ENCODE measurements at regions not wholly inside any gene's neighbourhood (a gene's known extent, or its start where the extent isn't known, plus 50 kb on each side); places are given as distances from the start of the nearest gene placed in this dataset.

DNA sequence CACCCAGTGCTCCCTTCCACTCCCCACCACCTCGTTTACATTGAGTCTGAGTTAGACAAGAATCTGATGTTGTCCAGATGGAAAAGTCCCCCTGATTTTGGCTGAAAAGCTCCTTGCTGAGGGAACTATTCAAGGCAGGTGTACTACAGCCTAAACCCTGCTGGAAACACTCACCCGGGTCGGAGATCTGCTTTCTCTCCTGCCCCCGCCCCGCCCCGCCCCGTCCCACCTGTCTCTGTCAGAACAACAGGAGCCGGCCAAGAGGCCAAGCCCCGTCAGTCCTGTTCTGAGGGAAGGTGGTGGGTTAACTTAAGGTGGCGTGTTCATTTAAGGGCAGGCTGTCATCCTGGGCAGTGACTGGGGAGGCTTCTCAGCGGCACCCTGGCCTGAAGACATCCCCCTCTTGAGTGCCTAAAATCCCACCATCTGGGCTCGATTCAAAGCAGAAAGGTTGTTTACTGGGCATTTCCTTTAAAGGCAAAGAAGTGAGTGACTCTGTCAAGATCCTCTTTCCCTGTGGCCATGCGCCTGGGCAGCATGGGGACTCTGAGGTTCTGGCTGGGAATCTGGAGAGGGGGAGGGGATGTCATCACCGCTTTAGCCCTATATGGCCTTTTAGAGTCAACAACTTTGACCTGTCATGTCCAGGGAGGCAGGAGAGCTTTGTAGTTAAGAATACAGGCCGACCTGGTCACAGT, 71.1 kb upstream of the NEURL1B start:
- DNase-seq (ENCODE audit: low spot score): no peak

DNA sequence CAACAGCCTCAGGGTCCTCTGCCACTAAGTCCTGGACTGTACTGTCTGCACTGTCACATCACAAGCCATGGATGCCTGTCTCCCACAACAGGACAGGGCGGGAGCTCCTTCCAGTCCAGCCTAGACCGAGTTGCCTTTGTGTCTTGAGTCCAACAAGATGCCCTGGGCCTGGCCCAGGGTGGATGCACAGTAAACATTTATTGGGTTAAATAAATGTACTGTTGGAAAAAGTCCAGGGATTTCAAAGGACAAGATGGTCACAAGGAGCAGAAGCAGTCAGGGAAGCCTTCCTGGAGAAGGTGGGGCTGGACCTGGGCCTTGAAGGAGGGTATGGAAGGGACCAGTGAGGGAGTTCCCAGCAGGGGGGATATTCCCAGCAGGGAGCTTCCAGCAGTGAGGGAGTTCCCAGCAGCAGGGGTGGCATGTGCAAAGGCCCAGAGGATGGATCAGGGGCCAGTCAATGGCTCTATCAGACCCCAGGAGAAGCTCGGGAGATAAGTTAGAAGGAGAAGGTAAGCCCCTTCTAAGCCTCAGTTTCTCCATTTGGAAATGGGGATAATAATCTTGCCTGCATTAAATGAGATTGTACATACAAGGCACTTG, 72.7 kb upstream of the NEURL1B start:
- DNase-seq (ENCODE audit: low spot score): no peak

DNA sequence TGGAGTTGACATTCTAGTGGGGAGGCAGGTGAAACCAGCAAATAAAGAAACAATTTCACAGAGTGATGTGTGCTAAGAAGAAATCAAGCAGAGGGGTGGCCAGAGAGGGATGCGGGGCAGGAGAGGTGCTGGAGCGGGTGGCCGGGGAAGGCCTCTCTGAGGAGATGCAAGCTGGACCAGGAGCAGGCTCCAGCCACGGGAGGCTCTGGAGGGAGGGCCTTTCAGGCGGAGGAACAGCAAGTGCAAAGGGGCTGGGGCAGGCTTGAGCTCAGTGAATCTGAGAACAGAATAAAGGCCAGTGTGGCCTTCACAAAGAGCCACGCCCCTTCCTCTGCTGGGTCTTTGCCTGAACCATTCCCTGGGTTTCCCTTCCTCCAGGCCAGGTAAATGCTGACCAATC, 73.2 kb upstream of the NEURL1B start:
- DNase-seq (ENCODE audit: low spot score): no peak

DNA sequence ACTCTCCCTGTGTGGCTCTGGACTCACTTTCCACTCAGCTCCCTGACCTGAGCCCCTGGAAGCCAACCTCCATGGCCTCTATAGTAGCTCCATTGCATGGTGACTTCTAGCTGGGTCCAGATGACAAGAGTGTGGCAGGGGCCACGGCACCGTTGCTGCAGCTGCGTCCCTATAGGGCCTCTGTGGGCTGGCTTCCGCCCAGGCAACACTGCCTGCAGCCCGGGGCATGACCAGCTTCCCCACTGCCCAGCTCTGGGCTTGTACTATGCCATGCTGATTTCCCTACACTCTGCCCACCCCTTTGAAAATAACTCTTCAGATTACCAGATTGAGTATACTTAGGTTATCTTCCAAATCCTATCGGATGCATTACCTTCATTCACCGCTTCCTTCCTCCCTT, 73.8 kb upstream of the NEURL1B start:
- DNase-seq (ENCODE audit: low spot score): no peak

DNA sequence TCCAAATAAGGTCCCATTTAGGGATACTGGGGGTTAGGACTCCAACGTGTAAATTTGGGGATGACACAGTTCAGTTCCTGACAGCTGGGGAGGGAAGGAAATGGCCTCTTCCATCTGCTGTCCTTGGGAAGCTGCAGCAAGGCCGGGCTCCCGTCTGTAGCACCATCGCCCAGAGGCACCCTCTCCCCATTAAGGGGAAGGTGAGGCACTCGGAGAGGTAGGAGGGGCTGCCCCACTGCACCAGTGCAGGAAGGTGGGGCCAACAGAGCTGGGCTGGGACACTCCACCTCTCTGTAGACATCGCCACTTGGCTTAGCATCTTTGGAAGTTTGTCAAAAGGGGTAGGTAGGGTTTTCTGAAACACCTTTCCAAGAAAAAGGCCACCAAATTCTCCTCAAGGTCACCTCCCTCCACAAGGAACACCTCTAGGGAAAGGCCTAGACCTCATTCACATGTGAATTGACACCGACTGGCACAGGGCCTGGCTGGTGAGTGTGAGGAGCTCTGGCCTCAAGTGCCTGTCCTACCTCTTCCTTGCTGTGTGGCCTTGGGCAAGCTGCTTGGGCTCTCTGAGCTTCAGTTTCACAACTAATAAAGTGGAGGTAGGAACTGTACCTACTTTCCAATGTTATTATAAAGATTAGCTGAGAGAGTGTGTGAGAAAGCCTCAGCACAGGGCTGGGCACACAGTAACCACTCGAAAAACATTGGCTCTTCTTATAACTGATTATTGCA, 75.0 kb upstream of the NEURL1B start:
- no peak for DNase-seq (ENCODE audit: low spot score)

DNA sequence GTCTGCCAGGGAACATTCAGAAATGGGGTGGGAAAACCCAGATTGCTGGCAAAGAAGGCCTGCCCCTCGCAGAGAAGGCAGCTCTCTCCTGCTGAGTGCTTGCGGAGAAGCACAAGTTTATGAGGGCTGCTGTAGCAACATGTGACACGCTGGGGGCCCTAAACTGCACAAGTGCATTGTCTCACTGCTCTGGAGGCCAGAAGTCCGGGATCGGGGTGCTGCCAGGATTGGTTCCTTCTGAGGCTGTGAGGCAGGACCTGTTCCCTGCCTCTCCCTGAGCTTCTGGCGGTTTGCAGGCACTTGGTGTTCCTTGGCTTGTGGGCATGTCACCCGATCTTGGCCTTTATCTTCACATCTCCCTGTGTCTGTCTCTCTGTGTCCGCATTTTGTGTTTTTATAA, 75.6 kb upstream of the NEURL1B start:
- DNase-seq (ENCODE audit: low spot score): no peak

DNA sequence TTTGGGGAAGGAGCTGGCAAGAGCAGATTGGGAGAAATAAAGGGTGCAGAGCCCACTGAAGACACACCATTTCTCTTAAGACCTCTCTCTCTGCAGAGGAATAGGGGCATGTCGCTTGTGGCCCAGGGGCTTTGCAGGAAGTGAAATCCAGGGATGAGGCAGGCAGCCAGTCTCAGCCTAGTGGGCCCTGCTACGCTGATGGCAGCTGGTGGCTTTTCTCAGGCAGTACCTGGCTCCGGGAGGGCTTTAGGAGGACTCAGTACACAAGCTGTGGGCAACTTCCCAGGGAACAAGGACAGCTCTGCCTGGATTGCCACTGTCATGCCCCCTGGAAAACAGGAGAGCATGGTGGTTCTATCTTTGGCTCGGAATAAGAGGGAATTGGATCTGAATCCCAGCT, 76.2 kb upstream of the NEURL1B start:
- DNase-seq (ENCODE audit: low spot score): no peak

DNA sequence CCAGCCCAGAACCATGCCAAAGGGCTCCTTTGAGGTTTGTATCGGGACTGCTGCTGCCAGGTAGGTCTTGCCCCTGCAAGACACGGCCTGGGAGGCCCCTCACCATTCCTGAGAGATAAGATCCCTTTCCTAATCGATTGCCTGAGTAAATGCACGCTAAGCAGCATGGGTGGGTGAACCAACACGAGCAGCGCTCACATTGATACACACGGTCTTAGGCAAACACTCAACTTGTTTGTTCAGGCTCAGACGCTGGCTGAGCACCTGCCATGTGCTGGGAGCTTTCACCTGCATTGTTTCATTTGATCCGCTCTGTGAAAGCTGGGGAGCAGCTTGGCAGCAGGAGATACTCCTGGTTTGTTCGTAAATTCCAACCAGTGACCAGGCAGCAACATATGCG, 76.9 kb upstream of the NEURL1B start:
- DNase-seq (ENCODE audit: low spot score): no peak

DNA sequence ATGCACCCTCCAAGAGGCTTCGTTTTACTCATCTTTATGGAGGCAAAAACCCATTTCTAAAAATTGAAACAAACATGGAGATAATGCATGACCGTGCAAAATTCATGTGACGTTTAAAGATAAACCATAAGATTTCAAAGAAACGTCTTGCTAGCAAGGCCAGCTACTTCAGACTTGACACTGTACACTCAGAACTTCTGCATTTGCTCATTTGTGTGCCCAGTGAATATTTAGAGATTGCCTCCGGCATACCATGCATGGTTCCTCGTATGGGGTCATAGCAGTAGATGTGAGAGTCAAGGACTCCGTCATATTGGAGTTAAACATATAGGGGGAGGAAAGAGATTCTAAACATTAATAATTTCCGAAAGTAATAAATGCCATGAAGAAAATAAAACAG, 78.6 kb upstream of the NEURL1B start:
- DNase-seq (ENCODE audit: low spot score): no peak

DNA sequence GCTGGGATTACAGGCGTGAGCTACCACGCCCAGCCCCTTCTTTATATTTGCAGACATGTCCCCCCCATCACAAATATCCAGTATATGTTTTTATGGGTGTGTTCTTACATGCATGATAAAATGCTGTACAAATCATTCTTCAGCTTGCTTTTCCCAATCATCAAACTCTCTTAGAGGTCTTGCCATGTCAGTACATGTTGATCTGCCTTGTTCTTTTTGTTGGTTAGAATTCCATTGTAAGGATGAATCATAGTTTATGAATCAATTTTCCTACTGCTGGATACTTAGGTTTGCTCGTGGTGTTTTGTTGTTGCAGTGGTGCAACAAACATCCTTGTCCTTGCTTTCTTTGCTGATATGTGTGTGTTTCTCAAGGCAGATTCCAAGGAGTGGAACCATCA, 79.9 kb upstream of the NEURL1B start:
- DNase-seq (ENCODE audit: low spot score): no peak

DNA sequence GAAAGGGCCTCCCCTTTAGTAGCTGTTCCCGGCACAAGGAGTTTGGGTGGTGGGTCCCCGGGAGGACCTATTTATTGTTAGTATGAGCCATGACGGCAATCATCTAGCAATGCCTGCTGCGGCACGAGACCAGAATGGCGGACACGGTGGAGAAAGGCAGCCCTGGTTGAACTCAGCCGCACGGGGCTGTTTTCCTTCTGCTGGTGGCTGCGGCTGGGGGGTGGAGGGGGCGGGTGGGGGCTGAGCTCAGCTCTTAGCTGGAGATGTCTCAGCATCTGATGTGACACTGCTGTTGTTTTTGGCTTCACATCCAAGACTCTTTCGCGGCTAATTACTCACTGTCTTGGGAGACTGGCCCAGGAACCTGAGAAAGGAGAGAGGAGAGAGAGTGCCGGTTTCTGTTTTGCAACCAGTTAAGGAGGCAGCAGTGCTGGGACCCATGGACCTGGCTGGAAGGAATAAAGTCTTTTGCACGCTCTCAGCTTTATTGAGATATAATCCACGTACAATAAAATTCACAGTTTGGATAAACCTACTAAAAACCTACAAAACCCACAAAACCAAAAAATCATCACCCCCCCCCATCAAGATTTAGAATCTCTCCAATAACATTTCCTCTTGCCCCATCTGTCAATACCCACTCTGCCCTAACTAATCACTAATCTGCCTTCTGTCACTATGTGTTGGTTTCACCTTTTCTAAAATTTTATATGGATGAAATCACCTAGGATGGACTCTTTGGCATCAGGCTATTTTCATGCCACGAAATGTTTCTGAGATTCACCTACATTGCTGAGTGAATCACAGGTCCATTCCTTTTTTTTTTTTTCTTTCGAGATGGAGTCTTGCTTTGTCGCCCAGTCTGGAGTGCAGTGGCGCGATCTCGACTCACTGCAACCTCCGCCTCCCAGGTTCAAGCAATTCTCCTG, 81.8 kb upstream of the NEURL1B start:
- DNase-seq (ENCODE audit: low spot score): no peak

DNA sequence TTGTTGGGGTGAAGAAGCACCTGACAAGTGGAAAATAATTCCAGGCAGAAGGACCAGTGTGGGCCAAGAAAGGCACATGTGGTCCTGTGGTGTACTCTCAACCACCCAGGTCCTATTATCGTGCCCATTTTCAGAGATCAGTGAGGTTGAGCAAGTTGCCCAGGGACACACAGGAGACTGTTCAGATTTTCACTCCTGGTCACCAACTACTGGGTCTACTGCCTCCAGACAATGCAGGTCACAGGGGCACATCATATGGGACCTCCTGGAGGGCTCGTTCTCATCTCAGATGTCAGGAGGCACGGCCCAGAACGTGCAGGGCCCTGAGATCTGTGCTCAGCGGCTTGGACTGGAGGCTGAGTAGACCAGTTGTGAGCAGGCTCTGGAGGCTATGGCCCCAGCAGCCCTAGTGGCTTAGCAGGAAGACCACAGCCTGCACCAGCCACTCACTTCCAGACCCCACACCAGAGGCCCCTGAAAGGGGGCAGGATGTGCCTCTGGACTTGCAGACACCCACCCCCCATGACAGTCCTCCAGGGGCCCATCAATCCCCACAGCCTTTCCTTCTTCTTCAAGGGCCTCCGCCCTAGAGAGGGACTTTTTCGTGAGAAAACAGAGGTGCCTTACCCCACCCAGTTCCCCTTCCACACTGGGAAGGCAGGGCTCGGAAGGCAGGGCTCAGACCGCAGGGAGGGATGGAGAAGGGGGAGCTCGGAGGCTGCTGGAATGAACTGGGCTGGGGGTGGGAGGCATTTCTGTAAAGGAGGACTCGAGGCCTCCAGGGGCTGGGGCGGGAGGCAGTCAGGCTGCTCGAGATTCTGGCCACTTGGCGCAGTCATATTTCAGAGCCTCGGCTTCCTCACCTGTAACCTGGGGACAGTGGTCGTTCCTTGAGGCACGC, 82.7 kb upstream of the NEURL1B start:
- DNase-seq (ENCODE audit: low spot score): no peak

DNA sequence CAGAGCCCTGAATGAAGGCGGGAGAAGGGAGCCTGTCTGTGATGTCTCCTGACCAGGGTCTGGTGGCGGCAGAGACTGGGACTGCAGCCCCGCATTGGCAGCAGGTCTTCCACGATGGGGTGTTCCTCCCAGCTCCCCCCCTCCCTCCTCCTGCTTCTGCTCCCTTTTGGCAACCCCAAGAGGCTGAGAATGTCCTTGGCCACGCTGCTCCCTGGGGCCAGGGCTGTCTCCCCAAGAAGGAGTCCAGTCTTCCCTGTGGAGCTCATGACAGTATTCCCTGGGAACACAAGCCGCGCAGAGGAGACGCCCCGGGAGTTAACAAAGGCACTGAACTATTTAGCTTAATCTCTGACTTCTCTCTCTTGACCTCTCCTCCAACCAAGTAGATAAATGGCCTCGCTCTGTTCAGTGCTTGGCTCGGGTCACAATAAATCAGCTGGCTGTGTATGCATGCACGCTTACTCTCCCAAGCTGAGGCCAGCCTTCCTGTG, 84.0 kb upstream of the NEURL1B start:
- no peak for DNase-seq (ENCODE audit: low spot score)

DNA sequence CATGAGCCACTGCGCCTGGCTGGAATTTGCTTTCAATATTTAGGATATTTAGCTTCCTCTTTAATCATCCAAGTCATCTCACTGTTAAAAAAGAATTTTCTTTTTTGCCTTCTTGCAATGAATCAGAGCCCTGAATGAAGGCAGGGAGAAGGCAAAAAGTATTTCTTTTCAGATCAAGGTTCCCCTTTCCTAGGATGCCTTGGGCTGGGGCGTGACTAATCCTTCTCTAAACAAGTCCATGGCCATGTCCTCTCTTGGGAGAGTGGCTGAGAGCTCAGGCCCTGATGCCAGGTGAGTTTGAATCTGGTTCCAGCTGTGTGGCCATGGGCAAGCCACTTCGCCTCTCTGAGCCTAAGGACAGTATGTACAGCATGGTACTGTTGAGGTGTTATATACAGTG, 84.8 kb upstream of the NEURL1B start:
- DNase-seq (ENCODE audit: low spot score): no peak

DNA sequence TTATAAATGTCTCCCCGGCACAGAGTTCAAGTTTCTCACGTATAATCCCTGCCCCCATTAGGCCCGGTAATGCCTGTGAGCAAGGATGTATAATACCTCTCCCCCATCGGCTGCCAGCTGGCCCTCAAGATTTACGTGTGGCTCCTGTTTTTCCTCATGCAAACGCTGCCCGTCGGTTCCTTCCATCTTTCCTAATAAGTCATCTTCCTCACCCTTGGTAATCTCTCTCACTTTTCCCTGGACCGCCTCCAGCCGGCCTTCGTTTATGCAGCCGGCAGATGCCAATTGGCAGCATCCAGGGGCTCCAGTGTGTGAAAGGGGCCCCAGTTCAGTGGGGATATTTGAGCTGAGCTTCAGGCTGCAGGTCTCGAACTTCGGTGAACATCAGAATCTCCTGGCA, 86.5 kb upstream of the NEURL1B start:
- DNase-seq (ENCODE audit: low spot score): no peak

DNA sequence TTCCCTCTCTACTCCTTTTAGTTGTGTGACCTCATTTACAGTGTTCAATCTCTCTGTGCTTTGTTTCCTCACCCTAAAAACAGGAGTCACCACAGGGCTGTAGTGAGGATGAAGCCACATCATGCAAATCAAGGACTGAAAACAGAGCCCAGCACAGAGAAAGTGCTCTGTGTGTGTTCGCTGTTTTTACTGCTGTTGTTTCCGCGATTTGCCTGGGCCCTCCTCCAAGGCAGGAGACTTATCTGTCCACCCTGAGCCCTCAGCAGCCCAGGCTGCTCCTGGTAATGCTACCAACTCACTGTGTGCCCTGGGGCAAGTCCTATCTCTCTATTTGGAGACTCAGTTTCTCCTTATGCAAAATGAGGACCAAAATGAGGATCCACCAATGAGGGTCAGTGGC, 87.2 kb upstream of the NEURL1B start:
- no peak for DNase-seq (ENCODE audit: low spot score)

DNA sequence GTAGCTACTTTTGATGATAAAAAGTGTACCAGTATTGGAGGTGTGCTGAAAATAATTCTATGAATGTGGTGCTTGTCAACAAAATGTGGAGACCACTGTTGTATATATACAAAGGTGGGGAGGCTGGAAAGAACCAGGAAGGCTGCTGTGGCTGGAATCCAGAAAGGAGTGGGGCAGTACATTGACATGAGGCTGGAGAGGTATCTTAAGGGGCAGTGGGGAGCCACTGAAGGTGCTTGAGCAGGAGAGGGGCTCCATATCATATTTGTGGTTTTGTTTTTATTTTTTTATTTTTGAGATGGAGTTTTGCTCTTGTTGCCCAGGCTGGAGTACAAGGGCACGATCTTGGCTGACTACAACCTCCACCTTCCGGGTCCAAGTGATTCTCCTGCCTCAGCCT, 87.9 kb upstream of the NEURL1B start:
- no peak for DNase-seq (ENCODE audit: low spot score)

DNA sequence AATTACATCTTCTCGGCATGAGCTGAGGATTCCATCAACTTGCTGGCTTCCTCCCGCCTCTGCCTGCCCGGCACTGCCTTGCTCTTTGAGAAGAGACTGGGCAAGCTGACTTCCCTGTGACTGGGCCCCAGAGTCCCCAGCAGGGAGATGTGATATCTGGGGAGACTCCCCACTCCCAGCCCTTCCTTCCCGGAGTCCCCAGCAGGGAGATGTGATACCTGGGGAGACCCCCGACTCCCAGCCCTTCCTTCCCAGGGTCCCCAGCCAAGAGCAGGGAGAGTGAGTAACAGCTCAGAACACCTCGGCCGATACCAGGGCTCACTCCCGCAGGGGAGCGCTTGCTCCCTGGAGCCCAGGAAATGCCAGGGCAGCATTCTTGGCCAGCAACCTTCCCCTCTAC, 90.1 kb upstream of the NEURL1B start:
- DNase-seq (ENCODE audit: low spot score): no peak

DNA sequence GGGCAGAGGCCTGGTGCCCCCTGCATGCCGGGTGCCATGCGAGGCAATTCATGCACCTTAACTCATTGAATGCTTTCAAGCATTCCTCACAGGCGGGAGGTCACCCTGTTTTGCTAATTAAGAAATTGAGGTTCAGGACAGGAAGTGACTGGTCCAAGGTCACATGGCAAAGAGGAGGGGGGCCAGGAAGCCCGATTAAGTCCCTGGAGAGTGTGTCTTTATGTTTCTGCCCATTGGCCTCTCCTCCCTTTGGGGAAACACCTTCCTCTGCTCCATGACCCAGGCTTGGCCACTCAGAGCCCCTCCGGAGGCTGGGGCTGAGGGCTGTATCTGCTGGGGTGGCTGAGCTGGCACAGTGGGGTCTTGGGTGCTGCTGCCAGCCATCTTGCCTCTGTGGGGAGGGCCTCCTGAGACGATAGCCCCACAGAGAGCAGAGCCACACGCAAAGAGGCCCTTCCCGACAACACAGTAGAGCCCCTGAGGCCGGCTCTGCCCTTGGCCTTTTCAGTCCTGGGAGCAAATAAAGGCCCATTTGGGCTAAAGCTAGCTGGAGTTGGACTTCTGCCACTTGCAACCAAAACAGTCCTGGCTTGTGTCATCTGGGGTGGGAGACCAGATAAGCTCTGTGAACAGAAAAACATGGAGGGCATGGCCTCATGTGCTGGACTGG, 90.8 kb upstream of the NEURL1B start:
- no peak for DNase-seq (ENCODE audit: low spot score)

DNA sequence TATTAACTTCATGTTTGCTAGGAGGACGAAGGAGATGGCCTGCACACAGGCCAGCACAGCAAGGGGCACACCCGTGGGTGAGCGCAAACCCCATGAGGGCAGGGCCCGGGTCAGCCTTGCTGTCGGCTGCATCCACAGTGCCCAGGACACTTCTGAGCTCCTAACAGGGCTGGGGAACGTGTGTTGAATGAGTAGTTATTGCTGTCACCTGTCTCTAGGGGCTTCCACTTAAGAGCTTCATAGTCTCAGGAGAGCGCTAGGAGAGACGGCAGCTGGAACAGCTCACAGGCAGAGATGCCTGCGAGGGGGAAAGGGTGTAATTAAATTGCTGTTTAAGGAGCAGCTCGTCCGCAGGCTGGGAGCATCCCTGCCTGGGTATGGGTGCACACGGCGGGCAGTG, 91.4 kb upstream of the NEURL1B start:
- DNase-seq (ENCODE audit: low spot score): no peak

Measured in SW480 (cell line).